HCT116 (cell line): ENCODE measurements at regions not wholly inside any gene's neighbourhood (a gene's known extent, or its start where the extent isn't known, plus 50 kb on each side); places are given as distances from the start of the nearest gene placed in this dataset.

Source experiments
- ATAC-seq: fragments of 200-7000 bp; cut with Tn5 transposase; 2 replicates; pipeline ENCODE4 v1.9.1; 2020; ENCODE audit warnings: mild to moderate bottlenecking, moderate library complexity
- BruUV-seq: library from RNA; stranded (reverse); fragments of 400-500 nt; replicated peaks from 2 replicates; lab custom pipeline; 2021; lab: Mats Ljungman, UMichigan
- CTCF ChIA-PET: fragments of 300-600 bp; sonication (Branson Sonifier 250); formaldehyde crosslinking; loops from one replicate; lab custom pipeline; 2021; ENCODE audit warnings: antibody characterized with exemption; lab: Charles Lee
- POLR2A ChIA-PET: fragments of 300-600, 350-600 bp; sonication (Branson Sonifier 250); formaldehyde crosslinking; loops from one replicate; lab custom pipeline; 2021; ENCODE audit warnings: antibody characterized with exemption; lab: Charles Lee
- RAD21 ChIA-PET, 2 experiments: fragments of 300-600 bp; sonication (Branson Sonifier 250); formaldehyde crosslinking; loops; one replicate each; lab custom pipeline; 2023; ENCODE audit warnings: low total read pairs in 2 of 2; ENCODE audit not compliant: uncharacterized antibody in 2 of 2, unreplicated experiment in 2 of 2, low non-redundant PET in 1 of 2; lab: Charles Lee
- DNase-seq: peaks from one replicate; pipeline ENCODE4 v3.0.0-alpha.2; 2010; ENCODE audit warnings: low read depth, low spot score
- H2AFZ ChIP-seq: fragments of 200-600 bp; shearing (Covaris generic), sonication (generic); 2 replicates; pipeline ENCODE4 v1.6.1; 2017; ENCODE audit warnings: low read depth, mixed run types, mixed read lengths, antibody characterized with exemption, low read length; ENCODE audit not compliant: poor library complexity, severe bottlenecking
- H3K27ac ChIP-seq: 2 replicates; pipeline ENCODE4 v1.5.1; 2012; ENCODE audit warnings: low read depth, low read length
- H3K27me3 ChIP-seq: fragments of 200-600 bp; sonication (generic); 2 replicates; pipeline ENCODE4 v1.6.1; 2016; ENCODE audit warnings: mixed run types, low read length, mixed read lengths; ENCODE audit not compliant: insufficient read depth
- H3K36me3 ChIP-seq, 2 experiments: fragments of 200-500 bp in 1 of 2; fragments of 200-600 bp in 1 of 2; sonication (Bioruptor generic) in 1 of 2; sonication (generic) in 1 of 2; 2 replicates each; pipeline versions ENCODE4 v1.5.1 to v1.6.1; 2014 to 2016; ENCODE audit warnings: low read length in 2 of 2, inconsistent platforms in 1 of 2, mixed read lengths in 1 of 2, mixed run types in 1 of 2; ENCODE audit not compliant: insufficient read depth in 2 of 2, control insufficient read depth in 1 of 2
- H3K4me1 ChIP-seq, 2 experiments: fragments of 200-600 bp in 1 of 2; sonication (generic) in 1 of 2; 2 replicates each; pipeline versions ENCODE4 v1.5.1 to v1.6.1; 2012 to 2017; ENCODE audit warnings: low read length in 2 of 2, inconsistent platforms in 1 of 2, mild to moderate bottlenecking in 1 of 2, mixed read lengths in 1 of 2, mixed run types in 1 of 2, moderate library complexity in 1 of 2; ENCODE audit not compliant: insufficient read depth in 2 of 2, control insufficient read depth in 1 of 2
- H3K4me2 ChIP-seq: fragments of 200-600 bp; sonication (generic); 2 replicates; pipeline ENCODE4 v1.6.1; 2017; ENCODE audit warnings: mixed run types, low read length, mixed read lengths
- H3K4me3 ChIP-seq, 2 experiments: fragments of 200-600 bp in 1 of 2; sonication (generic) in 1 of 2; replicated peaks in 1 of 2; 2 replicates each; pipeline ENCODE4 v1.5.1; 2011 to 2016; ENCODE audit warnings: low read length in 2 of 2, control low read depth in 1 of 2, low read depth in 1 of 2, mild to moderate bottlenecking in 1 of 2, mixed read lengths in 1 of 2, mixed run types in 1 of 2
- H3K79me2 ChIP-seq: fragments of 200-600 bp; sonication (generic); 2 replicates; pipeline ENCODE4 v1.6.1; 2017; ENCODE audit warnings: mild to moderate bottlenecking, mixed run types, low read length, moderate library complexity, mixed read lengths; ENCODE audit not compliant: insufficient read depth
- H3K9ac ChIP-seq: fragments of 200-600 bp; sonication (generic); 2 replicates; pipeline ENCODE4 v1.6.1; 2016; ENCODE audit warnings: low read length, mixed read lengths
- H3K9me2 ChIP-seq: fragments of 200-600 bp; sonication (generic), shearing (Covaris generic); 2 replicates; pipeline ENCODE4 v1.6.1; 2017; ENCODE audit warnings: mixed run types, mild to moderate bottlenecking, moderate library complexity; ENCODE audit not compliant: insufficient read depth
- H3K9me3 ChIP-seq, 2 experiments: fragments of 200-500 bp in 1 of 2; fragments of 200-600 bp in 1 of 2; sonication (Bioruptor generic) in 1 of 2; sonication (generic) in 1 of 2; 2 replicates each; pipeline ENCODE4 v1.6.1; 2014 to 2017; ENCODE audit warnings: low read length in 2 of 2, mixed read lengths in 2 of 2, inconsistent platforms in 1 of 2, low read depth in 1 of 2, mild to moderate bottlenecking in 1 of 2, mixed run types in 1 of 2, moderate library complexity in 1 of 2; ENCODE audit not compliant: control insufficient read depth in 1 of 2, insufficient read depth in 1 of 2
- H4K20me1 ChIP-seq: fragments of 200-600 bp; sonication (generic), shearing (Covaris generic); 2 replicates; pipeline ENCODE4 v1.6.1; 2017; ENCODE audit warnings: mixed run types, mild to moderate bottlenecking, moderate library complexity; ENCODE audit not compliant: insufficient read depth
- CBX3 ChIP-seq: IDR thresholded peaks from 2 replicates; pipeline ENCODE4 v1.6.1; 2012; ENCODE audit warnings: low read depth
- EZH2 ChIP-seq: fragments of 200-600 bp; sonication (generic); IDR thresholded peaks from 2 replicates; pipeline ENCODE4 v1.6.1; 2017; ENCODE audit warnings: antibody characterized with exemption, mixed run types
- JUND ChIP-seq: IDR thresholded peaks from 2 replicates; pipeline ENCODE4 v1.6.1; 2012
- POLR2A ChIP-seq: IDR thresholded peaks from 2 replicates; pipeline ENCODE4 v1.7.0; 2011; ENCODE audit warnings: borderline replicate concordance; ENCODE audit not compliant: insufficient read depth, insufficient read length; ENCODE audit errors: extremely low read depth
- RAD21 ChIP-seq: IDR thresholded peaks from 2 replicates; pipeline ENCODE4 v1.6.1; 2012; ENCODE audit warnings: low read depth, mild to moderate bottlenecking
- SIN3A ChIP-seq: IDR thresholded peaks from 2 replicates; pipeline ENCODE4 v1.6.1; 2012; ENCODE audit warnings: low read depth
- SRF ChIP-seq: IDR thresholded peaks from 2 replicates; pipeline ENCODE4 v1.6.1; 2012; ENCODE audit warnings: low read depth
- TCF7L2 ChIP-seq: IDR thresholded peaks from 2 replicates; pipeline ENCODE4 v1.7.0; 2011; ENCODE audit warnings: borderline replicate concordance, inconsistent platforms; ENCODE audit not compliant: insufficient read depth, insufficient read length; ENCODE audit errors: extremely low read depth
- YY1 ChIP-seq: IDR thresholded peaks from 2 replicates; pipeline ENCODE4 v1.6.1; 2011; ENCODE audit warnings: low read length, low read depth, moderate library complexity, mild to moderate bottlenecking; ENCODE audit not compliant: insufficient replicate concordance; ENCODE audit errors: extremely low read depth
- intact Hi-C: fragments of 100-400 bp; cut with micrococcal nuclease; formaldehyde crosslinking; loops from 2 replicates; pipeline ENCODE4 v1.10.0; 2022

DNA sequence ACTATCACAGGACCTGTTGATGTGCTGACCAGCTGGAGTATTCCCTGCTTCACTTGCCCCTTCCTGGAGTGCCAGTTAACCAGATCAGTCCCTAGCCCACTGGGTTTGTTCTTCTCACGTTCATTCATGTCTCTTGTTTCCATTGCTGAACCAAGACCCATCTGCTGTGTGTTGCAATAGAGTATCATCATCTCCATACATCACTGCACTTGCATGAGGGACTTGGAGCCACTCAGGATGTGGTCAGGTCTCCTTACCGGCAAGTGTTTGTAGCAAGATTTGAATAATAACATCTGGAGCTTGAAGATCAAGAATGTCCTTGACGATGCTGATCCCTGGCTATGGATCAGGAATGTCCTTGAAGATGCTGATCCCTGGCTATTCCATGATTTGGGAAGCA, 358.6 kb downstream of the IRX1 start:
- no peak overlapping the region for H2AFZ ChIP-seq
- H3K4me3 ChIP-seq, result no peak overlapping the region
- ChIA-PET RAD21 (no interaction called here), CTCF (no interaction called here), POLR2A (no interaction called here)
- intact Hi-C loops, result no loop called here
- H3K4me2 ChIP-seq, result no peak overlapping the region
- H3K4me1 ChIP-seq, result no peaks in the 10 kb centered on the region
- peaks cover 8 to 25% of the 10 kb centered on the region in 2 experiments; a peak in 2 of 4 replicates for H3K9me3 ChIP-seq
- no peak for DNase-seq
- BruUV-seq, result no TSS peak
- H3K9me2 ChIP-seq, result no peaks in the 10 kb centered on the region
- TF ChIP-seq SIN3A (no peak), CBX3 (no peak), TCF7L2 (no peak), JUND (no peak), SRF (no peak), POLR2A (no peak), YY1 (no peak)
- H3K27ac ChIP-seq, result no peak overlapping the region
- H3K27me3 ChIP-seq, result no peaks in the 10 kb centered on the region
- no peaks in the 10 kb centered on the region for H3K79me2 ChIP-seq
- ATAC-seq, result no peak
- H3K9ac ChIP-seq, result no peak overlapping the region
- no peaks in the 10 kb centered on the region for H4K20me1 ChIP-seq
- H3K36me3 ChIP-seq, result no peaks in the 10 kb centered on the region

DNA sequence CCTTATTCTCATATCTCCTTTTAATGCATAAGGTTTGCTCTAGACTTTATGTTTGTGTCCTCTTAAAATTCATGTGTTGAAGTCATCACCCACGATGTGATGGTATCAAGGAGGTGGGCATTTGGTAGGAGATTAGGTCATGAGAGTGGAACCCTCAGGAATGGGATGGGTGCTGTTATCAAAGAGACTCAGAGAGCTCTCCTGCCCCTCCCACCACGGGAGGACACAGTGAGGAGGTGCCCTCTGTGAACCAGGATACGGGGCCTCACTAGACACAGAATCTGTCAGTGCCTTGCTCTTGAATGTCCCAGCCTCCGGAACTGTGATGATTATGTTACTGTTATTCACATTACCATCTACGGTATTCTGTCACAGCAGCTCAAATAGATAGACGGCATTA, 359.0 kb downstream of the IRX1 start:
- RAD21 ChIA-PET, result no interaction called here
- peaks cover 8 to 30% of the 10 kb centered on the region in 2 experiments; a peak in 2 of 4 replicates for H3K9me3 ChIP-seq
- no peak for ATAC-seq

More for the DNA sequence above, 359.0 kb downstream of the IRX1 start:
- BruUV-seq, result no TSS peak
- Histone ChIP-seq H2AFZ (no peak overlapping the region), H3K4me3 (no peak overlapping the region), H3K9ac (no peak overlapping the region)
- no peak for DNase-seq
- POLR2A ChIA-PET, result no interaction called here
- CTCF ChIA-PET, result no interaction called here
- TF ChIP-seq EZH2 (no peak), YY1 (no peak), SIN3A (no peak), RAD21 (no peak)
- TF ChIP-seq, all 23 proteins: peak for 0
- intact Hi-C loops, result no loop called here
- Histone ChIP-seq H4K20me1 (no peaks in the 10 kb centered on the region), H3K36me3 (no peaks in the 10 kb centered on the region), H3K4me2 (no peak overlapping the region), H3K27ac (no peak overlapping the region), H3K79me2 (no peaks in the 10 kb centered on the region), H3K9me2 (no peaks in the 10 kb centered on the region), H3K27me3 (no peaks in the 10 kb centered on the region), H3K4me1 (no peaks in the 10 kb centered on the region)
